SK-N-SH (cell line): ENCODE measurements at regions not wholly inside any gene's neighbourhood (a gene's known extent, or its start where the extent isn't known, plus 50 kb on each side); places are given as distances from the start of the nearest gene placed in this dataset.

ENCODE experiments used
- CTCF ChIA-PET: fragments of 300-600, 350-600 bp; formaldehyde crosslinking; extraction: SDS; loops from one replicate; lab custom pipeline; 2021; lab: Yijun Ruan, JAX
- POLR2A ChIA-PET: fragments of 350-600 bp; sonication (Branson Sonifier 250); formaldehyde crosslinking; extraction: SDS; loops from one replicate; lab custom pipeline; 2020; ENCODE audit warnings: antibody characterized with exemption, inconsistent platforms; lab: Yijun Ruan, JAX
- DNase-seq: peaks from one replicate; pipeline ENCODE4 v3.0.0; 2012
- H2AFZ ChIP-seq: fragments of 200-600 bp; sonication (generic); 2 replicates; pipeline ENCODE4 v1.8.1; 2016; ENCODE audit warnings: antibody characterized with exemption, mild to moderate bottlenecking, low read depth
- H3F3A ChIP-seq: fragments of 200-600 bp; sonication (generic); replicated peaks from 2 replicates; pipeline ENCODE3; 2016; ENCODE audit warnings: antibody characterized with exemption, mild to moderate bottlenecking; ENCODE audit not compliant: insufficient read depth
- H3K27ac ChIP-seq, 2 experiments: fragments of 200-500 bp in 1 of 2; fragments of 200-600 bp in 1 of 2; sonication (Bioruptor generic) in 1 of 2; sonication (generic), shearing (Covaris generic) in 1 of 2; 2 replicates each; pipeline versions ENCODE4 v1.5.1 to v1.6.1; 2014 to 2016; ENCODE audit warnings: low read depth in 2 of 2, inconsistent platforms in 1 of 2, low read length in 1 of 2, mild to moderate bottlenecking in 1 of 2, mixed read lengths in 1 of 2
- H3K27me3 ChIP-seq: fragments of 200-600 bp; sonication (generic), shearing (Covaris generic); 2 replicates; pipeline ENCODE4 v1.6.1; 2016; ENCODE audit warnings: mixed run types; ENCODE audit not compliant: insufficient read depth
- H3K36me3 ChIP-seq, 2 experiments: fragments of 200-500 bp in 1 of 2; fragments of 200-600 bp in 1 of 2; sonication (Bioruptor generic) in 1 of 2; sonication (generic) in 1 of 2; replicated peaks in 1 of 2; 2 replicates each; pipeline versions ENCODE3 to v1.5.1; 2014 to 2016; ENCODE audit warnings: low read length in 1 of 2, mild to moderate bottlenecking in 1 of 2; ENCODE audit not compliant: insufficient read depth in 2 of 2, control insufficient read depth in 1 of 2
- H3K4me1 ChIP-seq, 2 experiments: fragments of 200-500 bp in 1 of 2; fragments of 200-600 bp in 1 of 2; sonication (Bioruptor generic) in 1 of 2; sonication (generic), shearing (Covaris generic) in 1 of 2; 2 replicates each; pipeline versions ENCODE4 v1.5.1 to v1.6.1; 2014 to 2016; ENCODE audit warnings: low read depth in 1 of 2, low read length in 1 of 2, mixed run types in 1 of 2; ENCODE audit not compliant: insufficient read depth in 2 of 2, control insufficient read depth in 1 of 2
- H3K4me2 ChIP-seq: fragments of 200-600 bp; sonication (generic), shearing (Covaris generic); 2 replicates; pipeline ENCODE4 v1.6.1; 2017; ENCODE audit warnings: mixed run types
- H3K4me3 ChIP-seq, 2 experiments: fragments of 200-500 bp in 1 of 2; fragments of 200-600 bp in 1 of 2; sonication (Bioruptor generic) in 1 of 2; sonication (generic), shearing (Covaris generic) in 1 of 2; 2 replicates each; pipeline versions ENCODE4 v1.5.1 to v1.8.1; 2014 to 2016; ENCODE audit warnings: low read depth in 2 of 2, inconsistent platforms in 1 of 2, low read length in 1 of 2, mild to moderate bottlenecking in 1 of 2, mixed read lengths in 1 of 2, moderate library complexity in 1 of 2
- H3K79me2 ChIP-seq: fragments of 200-600 bp; sonication (generic); 2 replicates; pipeline ENCODE4 v1.8.1; 2017; ENCODE audit warnings: mild to moderate bottlenecking; ENCODE audit not compliant: insufficient read depth
- H3K9ac ChIP-seq: fragments of 200-600 bp; sonication (generic); 2 replicates; pipeline ENCODE4 v1.6.1; 2017; ENCODE audit warnings: mixed run types
- H3K9me2 ChIP-seq: fragments of 200-600 bp; sonication (generic); 2 replicates; pipeline ENCODE4 v1.6.1; 2017; ENCODE audit warnings: mixed run types
- H3K9me3 ChIP-seq: fragments of 200-600 bp; sonication (generic); 2 replicates; pipeline ENCODE4 v1.6.1; 2017; ENCODE audit warnings: mixed run types, mild to moderate bottlenecking, moderate library complexity
- H4K20me1 ChIP-seq: fragments of 200-600 bp; sonication (generic); 2 replicates; pipeline ENCODE4 v1.6.1; 2017; ENCODE audit warnings: mild to moderate bottlenecking, mixed run types; ENCODE audit not compliant: insufficient read depth
- EZH2phosphoT487 ChIP-seq: fragments of 200-600 bp; sonication (generic); IDR thresholded peaks from 2 replicates; pipeline ENCODE4 v1.6.1; 2017; ENCODE audit warnings: low read depth, mixed run types, mild to moderate bottlenecking, antibody characterized with exemption, moderate library complexity, borderline replicate concordance
- FOSL2 ChIP-seq: IDR thresholded peaks from 2 replicates; pipeline ENCODE4 v1.4.0; 2012; ENCODE audit warnings: low read depth, mild to moderate bottlenecking, moderate library complexity, borderline replicate concordance
- GABPA ChIP-seq: IDR thresholded peaks from 2 replicates; pipeline ENCODE4 v1.4.0; 2012; ENCODE audit warnings: low read depth, mild to moderate bottlenecking
- GATA2 ChIP-seq: sonication (generic); formaldehyde crosslinking; IDR thresholded peaks from 2 replicates; pipeline ENCODE4 v1.5.0; 2020; ENCODE audit warnings: mild to moderate bottlenecking, missing genetic modification reagents
- JUND ChIP-seq: IDR thresholded peaks from 2 replicates; pipeline ENCODE4 v1.4.0; 2012
- NRF1 ChIP-seq: IDR thresholded peaks from 2 replicates; pipeline ENCODE4 v1.6.1; 2012; ENCODE audit warnings: low read depth, mild to moderate bottlenecking, low read length
- POLR2AphosphoS5 ChIP-seq: IDR thresholded peaks from 2 replicates; pipeline ENCODE4 v1.6.1; 2012; ENCODE audit warnings: low read depth, low read length
- RAD21 ChIP-seq: IDR thresholded peaks from 2 replicates; pipeline ENCODE4 v1.6.1; 2012; ENCODE audit warnings: mild to moderate bottlenecking, low read length
- RCOR1 ChIP-seq: fragments of 150-350 bp; IDR thresholded peaks from 2 replicates; pipeline ENCODE4 v1.6.1; 2017; ENCODE audit warnings: antibody characterized with exemption, low read length
- REST ChIP-seq: IDR thresholded peaks from 2 replicates; pipeline ENCODE4 v1.6.1; 2012; ENCODE audit warnings: mild to moderate bottlenecking, low read depth, low read length, moderate library complexity
- SIN3A ChIP-seq: IDR thresholded peaks from 2 replicates; pipeline ENCODE4 v1.6.1; 2012; ENCODE audit warnings: low read depth, mild to moderate bottlenecking, low read length, moderate library complexity, borderline replicate concordance
- SMC3 ChIP-seq: IDR thresholded peaks from 2 replicates; pipeline ENCODE4 v1.6.1; 2012; ENCODE audit warnings: low read depth, low read length, improper control_type of control experiment
- TCF12 ChIP-seq: IDR thresholded peaks from 2 replicates; pipeline ENCODE4 v1.4.0; 2012
- TEAD4 ChIP-seq: IDR thresholded peaks from 2 replicates; pipeline ENCODE4 v1.4.0; 2012; ENCODE audit warnings: mild to moderate bottlenecking, borderline replicate concordance; ENCODE audit not compliant: insufficient read depth
- WGBS: methylation state at CpG from one replicate; pipeline ENCODE4 v1.1.6; 2017; ENCODE audit warnings: low lambda C conversion rate; 5-methylcytosine and 5-hydroxymethylcytosine counted together
- TF ChIP-seq, protein P1 (sequence below): fragments of 200-600 bp; sonication (generic); IDR thresholded peaks from 2 replicates; pipeline ENCODE4 v1.6.1; 2017; ENCODE audit warnings: antibody characterized with exemption, mild to moderate bottlenecking, moderate library complexity
- TF ChIP-seq, protein P2 (sequence below): IDR thresholded peaks from 2 replicates; pipeline ENCODE4 v1.4.0; 2012; ENCODE audit warnings: low read depth
- TF ChIP-seq, protein P3 (sequence below): IDR thresholded peaks from 2 replicates; pipeline ENCODE4 v1.4.0; 2012; ENCODE audit warnings: low read depth, borderline replicate concordance

DNA sequence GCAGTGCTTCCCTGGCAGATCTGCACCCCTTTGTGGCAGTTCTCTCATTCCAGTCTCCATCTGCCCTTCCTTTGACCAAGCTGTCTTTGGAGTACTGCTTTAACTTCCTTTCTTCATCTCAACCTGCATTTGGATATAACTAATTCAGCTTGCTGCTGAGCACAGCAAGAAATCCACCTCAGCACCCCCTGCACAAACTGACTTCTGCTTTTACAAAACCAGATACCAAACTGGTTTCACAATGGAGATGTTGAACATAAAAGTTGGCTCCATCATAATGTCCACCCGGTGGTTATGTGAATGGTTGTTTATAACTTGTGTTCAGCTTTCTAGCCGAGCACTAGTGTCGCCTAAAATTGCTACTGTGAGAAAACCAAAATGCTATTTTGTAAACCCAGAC is 341.1 kb upstream of the SEMA6D start:
- ChIA-PET CTCF (interaction anchor here (0.7 to 1.5 kb wide), 6 partner anchors 11 to 590 kb away, joined by 3 to 4 read pairs (median 3); no protein-coding TSS in a partner anchor), POLR2A (no interaction called here)
- Histone ChIP-seq H3K79me2 (no peaks in the 10 kb centered on the region), H3K4me2 (no peak overlapping the region), H3F3A (no peaks in the 10 kb centered on the region), H3K4me3 (no peak overlapping the region), H3K9ac (no peak overlapping the region), H3K4me1 (peaks cover 0 to 2% of the 10 kb centered on the region in 2 experiments; a peak in 1 of 4 replicates), H3K27ac (no peak overlapping the region), H2AFZ (no peak overlapping the region), H3K27me3 (no peaks in the 10 kb centered on the region), H3K9me3 (no peaks in the 10 kb centered on the region), H3K36me3 (no peaks in the 10 kb centered on the region), H4K20me1 (no peaks in the 10 kb centered on the region), H3K9me2 (no peaks in the 10 kb centered on the region)
- WGBS = 76% methylated on average over 3 of the region's 3 CpGs
- TF ChIP-seq SMC3 = no peak
- TF ChIP-seq RCOR1 = no peak
- no peak for TF ChIP-seq RAD21
- TF ChIP-seq, protein P1, sequence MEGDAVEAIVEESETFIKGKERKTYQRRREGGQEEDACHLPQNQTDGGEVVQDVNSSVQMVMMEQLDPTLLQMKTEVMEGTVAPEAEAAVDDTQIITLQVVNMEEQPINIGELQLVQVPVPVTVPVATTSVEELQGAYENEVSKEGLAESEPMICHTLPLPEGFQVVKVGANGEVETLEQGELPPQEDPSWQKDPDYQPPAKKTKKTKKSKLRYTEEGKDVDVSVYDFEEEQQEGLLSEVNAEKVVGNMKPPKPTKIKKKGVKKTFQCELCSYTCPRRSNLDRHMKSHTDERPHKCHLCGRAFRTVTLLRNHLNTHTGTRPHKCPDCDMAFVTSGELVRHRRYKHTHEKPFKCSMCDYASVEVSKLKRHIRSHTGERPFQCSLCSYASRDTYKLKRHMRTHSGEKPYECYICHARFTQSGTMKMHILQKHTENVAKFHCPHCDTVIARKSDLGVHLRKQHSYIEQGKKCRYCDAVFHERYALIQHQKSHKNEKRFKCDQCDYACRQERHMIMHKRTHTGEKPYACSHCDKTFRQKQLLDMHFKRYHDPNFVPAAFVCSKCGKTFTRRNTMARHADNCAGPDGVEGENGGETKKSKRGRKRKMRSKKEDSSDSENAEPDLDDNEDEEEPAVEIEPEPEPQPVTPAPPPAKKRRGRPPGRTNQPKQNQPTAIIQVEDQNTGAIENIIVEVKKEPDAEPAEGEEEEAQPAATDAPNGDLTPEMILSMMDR = no peak
- no peak for TF ChIP-seq JUND
- no peak for TF ChIP-seq NRF1
- DNase-seq = no peak

- Histone ChIP-seq H3K27me3 (no peaks in the 10 kb centered on the region), H2AFZ (no peak overlapping the region), H3K36me3 (no peaks in the 10 kb centered on the region), H3K79me2 (no peaks in the 10 kb centered on the region), H3K4me2 (no peak overlapping the region), H3K9me3 (no peaks in the 10 kb centered on the region), H4K20me1 (no peaks in the 10 kb centered on the region), H3K27ac (no peak overlapping the region), H3K4me1 (peaks cover 0 to 2% of the 10 kb centered on the region in 2 experiments; a peak in 1 of 4 replicates), H3K9me2 (no peaks in the 10 kb centered on the region), H3K9ac (no peak overlapping the region), H3F3A (no peaks in the 10 kb centered on the region), H3K4me3 (no peak overlapping the region)
- ChIA-PET POLR2A (no interaction called here), CTCF (interaction anchor here (1.1 to 1.5 kb wide), 5 partner anchors 10 to 822 kb away, joined by 3 to 4 read pairs (median 3); no protein-coding TSS in a partner anchor)
- TF ChIP-seq REST = no peak
- TF ChIP-seq TEAD4 = no peak
- TF ChIP-seq POLR2AphosphoS5 = no peak
- no peak for TF ChIP-seq EZH2phosphoT487
- no peak for TF ChIP-seq GABPA
- no peak for TF ChIP-seq TCF12
- TF ChIP-seq, protein P2, sequence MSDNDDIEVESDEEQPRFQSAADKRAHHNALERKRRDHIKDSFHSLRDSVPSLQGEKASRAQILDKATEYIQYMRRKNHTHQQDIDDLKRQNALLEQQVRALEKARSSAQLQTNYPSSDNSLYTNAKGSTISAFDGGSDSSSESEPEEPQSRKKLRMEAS = no peak
- TF ChIP-seq, protein P3, sequence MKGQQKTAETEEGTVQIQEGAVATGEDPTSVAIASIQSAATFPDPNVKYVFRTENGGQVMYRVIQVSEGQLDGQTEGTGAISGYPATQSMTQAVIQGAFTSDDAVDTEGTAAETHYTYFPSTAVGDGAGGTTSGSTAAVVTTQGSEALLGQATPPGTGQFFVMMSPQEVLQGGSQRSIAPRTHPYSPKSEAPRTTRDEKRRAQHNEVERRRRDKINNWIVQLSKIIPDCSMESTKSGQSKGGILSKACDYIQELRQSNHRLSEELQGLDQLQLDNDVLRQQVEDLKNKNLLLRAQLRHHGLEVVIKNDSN = no peak
- no peak for TF ChIP-seq SIN3A
- TF ChIP-seq FOSL2 = no peak
- TF ChIP-seq, protein P1 = no peak
- no peak for TF ChIP-seq SMC3
- TF ChIP-seq GATA2 (CRISPR knock-in tag) = no peak
- no peak for DNase-seq
- 35% methylated on average over 2 of the region's 2 CpGs for WGBS
These were observed 339.8 kb upstream of the SEMA6D start for GRCh38 chr15:47377465-47377864.
